HG03064 (cell line): ENCODE measurements at regions not wholly inside any gene's neighbourhood (a gene's known extent, or its start where the extent isn't known, plus 50 kb on each side); places are given as distances from the start of the nearest gene placed in this dataset.
A peak's percentile ranks its signal among the peaks of the same experiment; 100 is the strongest.

Experiments
- ATAC-seq: cut with Tn5 transposase; IDR thresholded peaks from one replicate; pipeline ENCODE4 v1.9.1; 2021; ENCODE audit warnings: low read depth; ENCODE audit not compliant: unreplicated experiment

GRCh38 chr11:88231894-88232482, 56.7 kb upstream of the RAB38 start:
- peak; percentile 76 for ATAC-seq

- no peak for ATAC-seq
These were observed 54.1 kb upstream of the RAB38 start for GRCh38 chr11:88229303-88229702.
